ENCODE measurements at regions not wholly inside any gene's neighbourhood (a gene's known extent, or its start where the extent isn't known, plus 50 kb on each side); places are given as distances from the start of the nearest gene placed in this dataset.

GRCh38 chr1:25080294-25081209 lies 150.5 kb upstream of the RUNX3 start:
- CTCF ChIA-PET, result interaction anchor here (0.9 to 1.2 kb wide), 2 partner anchors 43 to 148 kb away, joined by 3 to 4 read pairs; no protein-coding TSS in a partner anchor
- no peak overlapping the region for H3K4me3 Mint-ChIP-seq
- peaks cover 5% of the 10 kb centered on the region for H3K36me3 Mint-ChIP-seq (ENCODE audit: low read depth)
- peaks cover 10% of the 10 kb centered on the region for H3K9me3 Mint-ChIP-seq
- POLR2A ChIA-PET, result no interaction called here
- H3K4me1 Mint-ChIP-seq, result no peaks in the 10 kb centered on the region
- no peaks in the 10 kb centered on the region for H3K27me3 Mint-ChIP-seq
- intact Hi-C loops (cut with micrococcal nuclease), result no loop called here
- no peak overlapping the region for H3K27ac Mint-ChIP-seq
- no peak for DNase-seq
- no peak for ATAC-seq (ENCODE audit: low read depth)
- TF ChIP-seq CTCF (IDR thresholded peaks at IDR 0.05), result no peak

- intact Hi-C loops (cut with micrococcal nuclease), result no loop called here
- ATAC-seq (ENCODE audit: low read depth), result no peak
- H3K27me3 Mint-ChIP-seq, result no peaks in the 10 kb centered on the region
- no peaks in the 10 kb centered on the region for H3K4me1 Mint-ChIP-seq
- H3K4me3 Mint-ChIP-seq, result no peak overlapping the region
- CTCF ChIA-PET, result no interaction called here
- POLR2A ChIA-PET, result interaction anchor here (0.7 kb wide), 1 partner anchor 91 kb away, joined by 3 read pairs; no protein-coding TSS in a partner anchor
- H3K36me3 Mint-ChIP-seq (ENCODE audit: low read depth), result peaks cover 5% of the 10 kb centered on the region
- no peak for TF ChIP-seq CTCF (IDR thresholded peaks at IDR 0.05)
- H3K27ac Mint-ChIP-seq, result no peak overlapping the region
- DNase-seq, result no peak
- H3K9me3 Mint-ChIP-seq, result peaks cover 10% of the 10 kb centered on the region
Measured at GRCh38 chr1:25079048-25079447, 149.0 kb upstream of the RUNX3 start.

GRCh38 chr1:25074351-25075227 lies 144.5 kb upstream of the RUNX3 start:
- CTCF ChIA-PET, result no interaction called here
- no peak overlapping the region for H3K4me3 Mint-ChIP-seq
- H3K27ac Mint-ChIP-seq, result no peak overlapping the region
- peaks cover 5% of the 10 kb centered on the region for H3K36me3 Mint-ChIP-seq (ENCODE audit: low read depth)
- POLR2A ChIA-PET, result interaction anchor here (0.6 to 0.7 kb wide), 3 partner anchors 17 to 886 kb away, joined by 6 to 12 read pairs (median 7); no protein-coding TSS in a partner anchor
- no peaks in the 10 kb centered on the region for H3K27me3 Mint-ChIP-seq
- intact Hi-C loops (cut with micrococcal nuclease), result no loop called here
- ATAC-seq (ENCODE audit: low read depth) (no peak), DNase-seq (no peak)
- TF ChIP-seq CTCF (IDR thresholded peaks at IDR 0.05), result no peak
- H3K9me3 Mint-ChIP-seq, result peaks cover 10% of the 10 kb centered on the region
- H3K4me1 Mint-ChIP-seq, result no peaks in the 10 kb centered on the region

- DNase-seq, result no peak
- Mint-ChIP-seq H3K4me1 (no peaks in the 10 kb centered on the region), H3K9me3 (peaks cover 10% of the 10 kb centered on the region), H3K4me3 (no peak overlapping the region), H3K27ac (no peak overlapping the region), H3K36me3 (ENCODE audit: low read depth) (peaks cover 5% of the 10 kb centered on the region), H3K27me3 (no peaks in the 10 kb centered on the region)
- POLR2A ChIA-PET, result interaction anchor here (0.6 to 0.7 kb wide), 2 partner anchors 223 to 885 kb away, joined by 6 to 7 read pairs; no protein-coding TSS in a partner anchor
- ATAC-seq (ENCODE audit: low read depth), result no peak
- intact Hi-C loops (cut with micrococcal nuclease), result no loop called here
- CTCF ChIA-PET, result no interaction called here
- no peak for TF ChIP-seq CTCF (IDR thresholded peaks at IDR 0.05)
Measured at GRCh38 chr1:25073640-25074270, 143.7 kb upstream of the RUNX3 start.

Data from activated B cell treated with CpG ODN at 0.5 μM for 24 hours (primary cell).